HEK293 (cell line): ENCODE measurements at regions not wholly inside any gene's neighbourhood (a gene's known extent, or its start where the extent isn't known, plus 50 kb on each side); places are given as distances from the start of the nearest gene placed in this dataset.

Source experiments
- CTCF ChIA-PET: fragments of 350-600 bp; formaldehyde crosslinking; extraction: SDS; loops from one replicate; lab custom pipeline; 2021; ENCODE audit warnings: antibody characterized with exemption; lab: Yijun Ruan, JAX
- POLR2A ChIA-PET: fragments of 300-600 bp; formaldehyde crosslinking; extraction: SDS; loops from one replicate; lab custom pipeline; 2020; ENCODE audit warnings: antibody characterized with exemption, inconsistent platforms; lab: Yijun Ruan, JAX
- H3K27ac ChIP-seq: fragments of 200-500 bp; sonication (Bioruptor generic); 2 replicates; pipeline ENCODE4 v1.5.1; 2014; ENCODE audit warnings: low read depth, low read length, control low read depth, inconsistent platforms; ENCODE audit errors: extremely low read depth
- H3K36me3 ChIP-seq, 2 experiments: fragments of 200-500 bp in 1 of 2; sonication (Bioruptor generic) in 1 of 2; 1 replicate in 1 of 2; 2 replicates in 1 of 2; pipeline ENCODE4 v1.5.1; 2014 to 2017; ENCODE audit warnings: inconsistent platforms in 2 of 2, low read length in 2 of 2; ENCODE audit not compliant: control insufficient read depth in 2 of 2, insufficient read depth in 1 of 2
- H3K4me1 ChIP-seq: fragments of 200-500 bp; sonication (Bioruptor generic); 2 replicates; pipeline ENCODE4 v1.5.1; 2014; ENCODE audit warnings: mild to moderate bottlenecking, low read length, inconsistent platforms; ENCODE audit not compliant: control insufficient read depth, insufficient read depth
- H3K4me3 ChIP-seq: 2 replicates; pipeline ENCODE4 v1.5.1; 2011; ENCODE audit warnings: low read depth, mild to moderate bottlenecking, control low read depth, low read length, moderate library complexity
- H3K9me3 ChIP-seq: fragments of 200-500 bp; sonication (Bioruptor generic); 2 replicates; pipeline ENCODE4 v1.5.1; 2014; ENCODE audit warnings: low read depth, low read length, inconsistent platforms; ENCODE audit not compliant: control insufficient read depth, insufficient read depth
- HOXD13 ChIP-seq: sonication (generic); formaldehyde crosslinking; IDR thresholded peaks from 2 replicates; pipeline ENCODE4 v1.8.0; 2022; ENCODE audit warnings: missing genetic modification reagents, borderline replicate concordance
- KLF10 ChIP-seq: fragments of 450-650 bp; IDR thresholded peaks from 2 replicates; pipeline ENCODE4 v1.5.1; 2018; ENCODE audit warnings: missing biosample characterization, mild to moderate bottlenecking, missing genetic modification characterization
- KLF8 ChIP-seq: fragments of 450-650 bp; formaldehyde crosslinking; IDR thresholded peaks from 2 replicates; pipeline ENCODE4 v1.5.1; 2016; ENCODE audit warnings: missing biosample characterization, missing genetic modification characterization
- KLF9 ChIP-seq: fragments of 450-650 bp; formaldehyde crosslinking; IDR thresholded peaks from 2 replicates; pipeline ENCODE4 v1.5.1; 2016; ENCODE audit warnings: missing biosample characterization, missing genetic modification characterization, low read depth
- SCRT1 ChIP-seq: fragments of 450-650 bp; formaldehyde crosslinking; IDR thresholded peaks from 2 replicates; pipeline ENCODE4 v1.5.1; 2016; ENCODE audit warnings: missing biosample characterization, missing genetic modification characterization, borderline replicate concordance
- SCRT2 ChIP-seq: fragments of 450-650 bp; formaldehyde crosslinking; IDR thresholded peaks from 2 replicates; pipeline ENCODE4 v1.5.1; 2016; ENCODE audit warnings: missing biosample characterization, missing genetic modification characterization
- SETDB1 ChIP-seq: IDR thresholded peaks from one replicate; pipeline ENCODE4 v1.6.1; 2017; ENCODE audit warnings: mild to moderate bottlenecking, low read length, moderate library complexity, mixed read lengths; ENCODE audit not compliant: insufficient read length
- SP2 ChIP-seq: fragments of 450-650 bp; formaldehyde crosslinking; IDR thresholded peaks from 2 replicates; pipeline ENCODE4 v1.5.1; 2016; ENCODE audit warnings: missing biosample characterization, missing genetic modification characterization
- TCF7L2 ChIP-seq: IDR thresholded peaks from 2 replicates; pipeline ENCODE4 v1.6.1; 2011; ENCODE audit warnings: low read depth, mild to moderate bottlenecking, inconsistent platforms, low read length, moderate library complexity, borderline replicate concordance
- ZBTB7A ChIP-seq: fragments of 450-650 bp; formaldehyde crosslinking; IDR thresholded peaks from 2 replicates; pipeline ENCODE4 v1.5.1; 2016; ENCODE audit warnings: low read depth, missing biosample characterization, missing genetic modification characterization
- ZFHX2 ChIP-seq: fragments of 450-650 bp; formaldehyde crosslinking; conservative IDR thresholded peaks from 2 replicates; pipeline ENCODE4 v1.5.1; 2016; ENCODE audit warnings: missing biosample characterization, missing genetic modification characterization
- ZFP37 ChIP-seq: fragments of 450-650 bp; formaldehyde crosslinking; IDR thresholded peaks from 2 replicates; pipeline ENCODE4 v1.5.1; 2016; ENCODE audit warnings: missing biosample characterization, missing genetic modification characterization
- ZNF132 ChIP-seq: fragments of 450-650 bp; formaldehyde crosslinking; IDR thresholded peaks from 2 replicates; pipeline ENCODE4 v1.5.1; 2017; ENCODE audit warnings: missing biosample characterization, missing genetic modification characterization, borderline replicate concordance
- ZNF174 ChIP-seq: fragments of 450-650 bp; formaldehyde crosslinking; IDR thresholded peaks from 2 replicates; pipeline ENCODE4 v1.5.0; 2017; ENCODE audit warnings: missing biosample characterization, mild to moderate bottlenecking, missing genetic modification characterization
- ZNF292 ChIP-seq: fragments of 450-650 bp; formaldehyde crosslinking; IDR thresholded peaks from 2 replicates; pipeline ENCODE4 v1.5.1; 2016; ENCODE audit warnings: low read depth, missing biosample characterization, missing genetic modification characterization, borderline replicate concordance
- ZNF311 ChIP-seq: fragments of 450-650 bp; formaldehyde crosslinking; IDR thresholded peaks from 2 replicates; pipeline ENCODE4 v1.5.1; 2017; ENCODE audit warnings: missing biosample characterization, missing genetic modification characterization, borderline replicate concordance
- ZNF433 ChIP-seq: fragments of 450-650 bp; formaldehyde crosslinking; IDR thresholded peaks from 2 replicates; pipeline ENCODE4 v1.5.1; 2016; ENCODE audit warnings: missing biosample characterization, missing genetic modification characterization, low read depth
- ZNF555 ChIP-seq: fragments of 450-650 bp; formaldehyde crosslinking; conservative IDR thresholded peaks from 2 replicates; pipeline ENCODE4 v1.5.1; 2017; ENCODE audit warnings: missing biosample characterization, mild to moderate bottlenecking, missing genetic modification characterization, inconsistent platforms
- ZNF629 ChIP-seq: fragments of 450-650 bp; formaldehyde crosslinking; IDR thresholded peaks from 2 replicates; pipeline ENCODE4 v1.5.1; 2017; ENCODE audit warnings: missing biosample characterization, missing genetic modification characterization
- ZNF654 ChIP-seq: fragments of 450-650 bp; formaldehyde crosslinking; IDR thresholded peaks from 2 replicates; pipeline ENCODE4 v1.5.1; 2016; ENCODE audit warnings: low read depth, missing biosample characterization, missing genetic modification characterization
- ZNF660 ChIP-seq: fragments of 450-650 bp; IDR thresholded peaks from 2 replicates; pipeline ENCODE4 v1.5.1; 2018; ENCODE audit warnings: missing biosample characterization, mild to moderate bottlenecking, missing genetic modification characterization
- ZNF664 ChIP-seq: fragments of 450-650 bp; formaldehyde crosslinking; IDR thresholded peaks from 2 replicates; pipeline ENCODE4 v1.5.1; 2016; ENCODE audit warnings: missing biosample characterization, missing genetic modification characterization
- ZNF768 ChIP-seq: fragments of 450-650 bp; formaldehyde crosslinking; IDR thresholded peaks from 2 replicates; pipeline ENCODE4 v1.5.1; 2018; ENCODE audit warnings: missing biosample characterization, mild to moderate bottlenecking, missing genetic modification characterization
- TF ChIP-seq, protein P1 (sequence below): fragments of 450-650 bp; formaldehyde crosslinking; IDR thresholded peaks from 2 replicates; pipeline ENCODE4 v1.5.1; 2017; ENCODE audit warnings: missing biosample characterization, missing genetic modification characterization
- TF ChIP-seq, protein P2 (sequence below): fragments of 450-650 bp; formaldehyde crosslinking; IDR thresholded peaks from 2 replicates; pipeline ENCODE4 v1.5.1; 2016; ENCODE audit warnings: missing biosample characterization, missing genetic modification characterization
- TF ChIP-seq, protein P3 (sequence below): fragments of 450-650 bp; formaldehyde crosslinking; IDR thresholded peaks from 2 replicates; pipeline ENCODE4 v1.5.1; 2017; ENCODE audit warnings: missing biosample characterization, missing genetic modification characterization
- TF ChIP-seq, protein P4 (sequence below): fragments of 450-650 bp; formaldehyde crosslinking; IDR thresholded peaks from 2 replicates; pipeline ENCODE4 v1.5.1; 2017; ENCODE audit warnings: missing biosample characterization, missing genetic modification characterization

DNA sequence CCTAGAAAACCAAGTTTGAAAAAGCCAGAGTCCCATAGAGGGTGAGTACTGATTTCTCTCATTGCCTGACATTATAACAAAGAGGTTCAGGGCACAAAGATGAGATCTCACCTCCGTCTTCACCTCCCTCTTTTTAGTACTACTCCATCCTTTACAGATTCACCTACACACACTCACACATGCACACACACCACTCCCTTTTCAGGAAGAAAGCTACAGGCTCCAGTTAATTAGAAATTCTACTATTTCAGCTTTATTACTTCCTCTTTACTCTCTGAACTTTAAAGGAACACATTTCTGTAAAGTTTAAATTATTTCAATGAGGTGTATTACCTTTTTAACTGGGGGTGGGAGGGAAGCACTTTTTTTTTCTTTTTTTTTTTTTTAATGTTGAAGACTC, 59.6 kb upstream of the PRDX6 start (continued):
- TF ChIP-seq ZFP37 (tag by site-specific recombination) (no peak), ZFHX2 (tag by site-specific recombination) (no peak), SCRT2 (tag by site-specific recombination) (no peak)

DNA sequence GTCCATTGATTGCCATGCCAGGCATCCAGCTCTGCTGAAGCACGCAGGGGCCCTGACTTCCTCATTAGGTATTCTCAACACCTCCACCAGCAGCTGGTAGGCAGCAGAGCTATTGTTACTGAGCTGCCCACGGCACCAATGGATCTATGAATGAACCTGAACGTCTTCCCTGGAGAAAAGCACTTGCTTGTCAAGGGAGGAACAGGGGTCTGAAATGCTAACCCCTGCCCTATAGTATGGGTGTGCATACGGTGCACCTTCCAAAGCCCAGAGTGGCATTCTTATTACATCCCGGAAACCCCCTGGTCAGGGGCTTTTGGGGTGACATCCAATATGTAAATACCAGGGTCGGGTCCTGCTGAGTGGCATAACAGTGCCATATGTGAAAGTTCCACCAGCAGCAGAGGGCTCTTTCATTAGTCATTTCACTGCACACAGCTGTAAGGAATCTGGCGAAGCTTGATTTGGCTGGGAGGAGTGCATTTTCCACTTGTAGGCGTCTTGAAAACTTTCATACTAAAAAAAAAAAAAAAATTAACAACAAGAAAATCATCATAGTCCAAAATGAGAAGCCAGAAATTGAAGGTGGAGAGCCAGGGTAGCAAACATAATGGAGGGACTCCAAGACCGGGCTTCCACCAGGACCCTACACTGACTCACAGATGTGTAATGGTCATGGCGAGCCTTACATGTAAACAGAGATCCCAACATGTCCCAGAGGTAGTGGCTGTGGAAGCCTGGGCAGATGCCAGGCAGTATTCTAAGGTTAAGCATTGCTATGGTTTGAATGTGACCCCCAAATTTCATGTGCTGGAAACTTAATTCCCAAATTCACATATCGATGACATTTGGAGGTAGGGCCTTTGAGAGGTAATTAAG, 58.8 kb upstream of the PRDX6 start:
- H3K4me1 ChIP-seq = no peaks in the 10 kb centered on the region
- H3K27ac ChIP-seq = no peak overlapping the region
- H3K36me3 ChIP-seq = no peaks in the 10 kb centered on the region
- no peaks in the 10 kb centered on the region for H3K9me3 ChIP-seq
- POLR2A ChIA-PET = no interaction called here
- TF ChIP-seq SCRT1 (tag by site-specific recombination) (no peak), ZNF555 (tag by site-specific recombination) (no peak), SP2 (no peak), ZNF311 (tag by site-specific recombination) (no peak), ZNF174 (tag by site-specific recombination) (no peak), ZNF292 (tag by site-specific recombination) (no peak), ZNF768 (tag by site-specific recombination) (no peak), KLF9 (no peak), ZNF664 (no peak), HOXD13 (CRISPR knock-in tag) (no peak)
- TF ChIP-seq, protein P1, sequence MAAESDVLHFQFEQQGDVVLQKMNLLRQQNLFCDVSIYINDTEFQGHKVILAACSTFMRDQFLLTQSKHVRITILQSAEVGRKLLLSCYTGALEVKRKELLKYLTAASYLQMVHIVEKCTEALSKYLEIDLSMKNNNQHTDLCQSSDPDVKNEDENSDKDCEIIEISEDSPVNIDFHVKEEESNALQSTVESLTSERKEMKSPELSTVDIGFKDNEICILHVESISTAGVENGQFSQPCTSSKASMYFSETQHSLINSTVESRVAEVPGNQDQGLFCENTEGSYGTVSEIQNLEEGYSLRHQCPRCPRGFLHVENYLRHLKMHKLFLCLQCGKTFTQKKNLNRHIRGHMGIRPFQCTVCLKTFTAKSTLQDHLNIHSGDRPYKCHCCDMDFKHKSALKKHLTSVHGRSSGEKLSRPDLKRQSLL = no peak
- TF ChIP-seq, protein P2, sequence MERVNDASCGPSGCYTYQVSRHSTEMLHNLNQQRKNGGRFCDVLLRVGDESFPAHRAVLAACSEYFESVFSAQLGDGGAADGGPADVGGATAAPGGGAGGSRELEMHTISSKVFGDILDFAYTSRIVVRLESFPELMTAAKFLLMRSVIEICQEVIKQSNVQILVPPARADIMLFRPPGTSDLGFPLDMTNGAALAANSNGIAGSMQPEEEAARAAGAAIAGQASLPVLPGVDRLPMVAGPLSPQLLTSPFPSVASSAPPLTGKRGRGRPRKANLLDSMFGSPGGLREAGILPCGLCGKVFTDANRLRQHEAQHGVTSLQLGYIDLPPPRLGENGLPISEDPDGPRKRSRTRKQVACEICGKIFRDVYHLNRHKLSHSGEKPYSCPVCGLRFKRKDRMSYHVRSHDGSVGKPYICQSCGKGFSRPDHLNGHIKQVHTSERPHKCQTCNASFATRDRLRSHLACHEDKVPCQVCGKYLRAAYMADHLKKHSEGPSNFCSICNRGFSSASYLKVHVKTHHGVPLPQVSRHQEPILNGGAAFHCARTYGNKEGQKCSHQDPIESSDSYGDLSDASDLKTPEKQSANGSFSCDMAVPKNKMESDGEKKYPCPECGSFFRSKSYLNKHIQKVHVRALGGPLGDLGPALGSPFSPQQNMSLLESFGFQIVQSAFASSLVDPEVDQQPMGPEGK (tag by site-specific recombination) = no peak
- TF ChIP-seq, protein P3, sequence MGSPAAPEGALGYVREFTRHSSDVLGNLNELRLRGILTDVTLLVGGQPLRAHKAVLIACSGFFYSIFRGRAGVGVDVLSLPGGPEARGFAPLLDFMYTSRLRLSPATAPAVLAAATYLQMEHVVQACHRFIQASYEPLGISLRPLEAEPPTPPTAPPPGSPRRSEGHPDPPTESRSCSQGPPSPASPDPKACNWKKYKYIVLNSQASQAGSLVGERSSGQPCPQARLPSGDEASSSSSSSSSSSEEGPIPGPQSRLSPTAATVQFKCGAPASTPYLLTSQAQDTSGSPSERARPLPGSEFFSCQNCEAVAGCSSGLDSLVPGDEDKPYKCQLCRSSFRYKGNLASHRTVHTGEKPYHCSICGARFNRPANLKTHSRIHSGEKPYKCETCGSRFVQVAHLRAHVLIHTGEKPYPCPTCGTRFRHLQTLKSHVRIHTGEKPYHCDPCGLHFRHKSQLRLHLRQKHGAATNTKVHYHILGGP = no peak
- H3K4me3 ChIP-seq = no peak overlapping the region
- CTCF ChIA-PET = interaction anchor here (0.6 to 1.6 kb wide), 4 partner anchors 12 to 675 kb away, joined by 3 to 5 read pairs (median 4); no protein-coding TSS in a partner anchor

DNA sequence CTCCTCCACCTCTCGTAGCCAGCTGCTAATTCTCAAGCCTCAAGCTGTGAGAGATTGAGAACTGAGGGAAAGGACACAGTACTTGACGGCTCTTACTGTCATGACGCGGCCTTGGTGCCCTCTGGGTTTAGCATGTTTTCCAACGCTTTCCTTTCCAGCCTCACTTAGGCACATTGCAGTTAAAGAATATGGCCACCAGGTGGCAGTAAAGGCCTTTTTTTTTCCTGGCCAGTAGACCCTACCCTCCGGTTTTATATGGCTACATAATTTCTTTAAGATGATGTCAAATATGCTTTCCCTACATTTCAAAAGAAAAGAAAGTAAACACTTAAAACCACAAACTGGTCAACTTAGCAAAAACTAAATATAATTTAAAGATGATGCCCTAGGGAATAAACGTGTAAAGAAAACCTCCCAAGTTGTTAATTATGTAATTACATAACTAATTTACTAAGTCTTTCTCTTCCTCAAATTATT, 56.8 kb upstream of the PRDX6 start:
- ChIA-PET POLR2A (no interaction called here), CTCF (interaction anchor here (0.5 to 1.4 kb wide), 16 partner anchors 9 to 1066 kb away, joined by 3 to 13 read pairs (median 3); no protein-coding TSS in a partner anchor)
- H3K36me3 ChIP-seq = no peaks in the 10 kb centered on the region
- no peaks in the 10 kb centered on the region for H3K4me1 ChIP-seq
- H3K4me3 ChIP-seq = no peak overlapping the region
- H3K27ac ChIP-seq = no peak overlapping the region
- no peaks in the 10 kb centered on the region for H3K9me3 ChIP-seq
- peak; percentile 23; the same call in 1 of the 2 replicates for TF ChIP-seq ZNF629 (tag by site-specific recombination)
- TF ChIP-seq SETDB1 = peak; percentile 43
- TF ChIP-seq KLF8 (tag by site-specific recombination) = no peak
- TF ChIP-seq ZNF654 (tag by site-specific recombination) = peak; percentile 94
- TF ChIP-seq ZBTB7A (tag by site-specific recombination) = no peak
- no peak for TF ChIP-seq TCF7L2
- TF ChIP-seq ZNF660 (tag by site-specific recombination) = peak; percentile 72
- no peak for TF ChIP-seq KLF10
- TF ChIP-seq ZNF132 (tag by site-specific recombination) = no peak
- no peak for TF ChIP-seq ZNF433 (tag by site-specific recombination)
- TF ChIP-seq, protein P4, sequence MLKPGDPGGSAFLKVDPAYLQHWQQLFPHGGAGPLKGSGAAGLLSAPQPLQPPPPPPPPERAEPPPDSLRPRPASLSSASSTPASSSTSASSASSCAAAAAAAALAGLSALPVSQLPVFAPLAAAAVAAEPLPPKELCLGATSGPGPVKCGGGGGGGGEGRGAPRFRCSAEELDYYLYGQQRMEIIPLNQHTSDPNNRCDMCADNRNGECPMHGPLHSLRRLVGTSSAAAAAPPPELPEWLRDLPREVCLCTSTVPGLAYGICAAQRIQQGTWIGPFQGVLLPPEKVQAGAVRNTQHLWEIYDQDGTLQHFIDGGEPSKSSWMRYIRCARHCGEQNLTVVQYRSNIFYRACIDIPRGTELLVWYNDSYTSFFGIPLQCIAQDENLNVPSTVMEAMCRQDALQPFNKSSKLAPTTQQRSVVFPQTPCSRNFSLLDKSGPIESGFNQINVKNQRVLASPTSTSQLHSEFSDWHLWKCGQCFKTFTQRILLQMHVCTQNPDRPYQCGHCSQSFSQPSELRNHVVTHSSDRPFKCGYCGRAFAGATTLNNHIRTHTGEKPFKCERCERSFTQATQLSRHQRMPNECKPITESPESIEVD (tag by site-specific recombination) = no peak
